Sigmoid colon (tissue), 6 donors: ENCODE measurements at regions not wholly inside any gene's neighbourhood (a gene's known extent, or its start where the extent isn't known, plus 50 kb on each side); places are given as distances from the start of the nearest gene placed in this dataset.
"Not testable (repeated sequence)": the region's sequence is repeated elsewhere in the genome, so short reads cannot be mapped to it uniquely, and the experiment has no call there.

ENCODE experiments used
- DNase-seq: peaks from one replicate; pipeline ENCODE4 v3.0.0-alpha.2; 2019
- H3K27ac ChIP-seq, 4 donors: fragments of 200-600 bp; sonication (generic); one replicate each; pipeline ENCODE4 v1.5.1; 2016 to 2019; ENCODE audit warnings: mild to moderate bottlenecking in 1 of 4
- H3K27me3 ChIP-seq, 3 donors: fragments of 200-600 bp; sonication (generic); one replicate each; pipeline ENCODE4 v1.5.1; 2019; ENCODE audit warnings: mild to moderate bottlenecking in 1 of 3
- H3K36me3 ChIP-seq, 4 donors: fragments of 200-600 bp; sonication (generic); one replicate each; pipeline ENCODE4 v1.5.1; 2016 to 2019
- H3K4me1 ChIP-seq, 4 donors: fragments of 200-600 bp; sonication (generic); one replicate each; pipeline ENCODE4 v1.5.1; 2017 to 2019
- H3K4me3 ChIP-seq, 4 donors: fragments of 200-600 bp; sonication (generic); one replicate each; pipeline ENCODE4 v1.5.1; 2017 to 2019; ENCODE audit warnings: mild to moderate bottlenecking in 2 of 4, moderate library complexity in 1 of 4
- H3K9me3 ChIP-seq, 4 donors: fragments of 200-600 bp in 3 of 4; sonication (generic) in 3 of 4; one replicate each; pipeline versions ENCODE4 v1.5.1 to v1.6.1; 2013 to 2019
- CTCF ChIP-seq, 4 experiments: fragments of 450-650 bp in 3 of 4; fragments of 200-600 bp in 1 of 4; IDR thresholded peaks; one replicate each; pipeline ENCODE4 v1.5.1; 2016 to 2019; ENCODE audit warnings: antibody characterized with exemption in 4 of 4, mild to moderate bottlenecking in 3 of 4, moderate library complexity in 2 of 4
- EP300 ChIP-seq, 4 donors: sonication (generic); formaldehyde crosslinking; IDR thresholded peaks; one replicate each; pipeline ENCODE4 v1.6.1; 2017; ENCODE audit warnings: antibody characterized with exemption in 4 of 4
- POLR2A ChIP-seq, 2 donors: fragments of 450-650 bp; IDR thresholded peaks; one replicate each; pipeline ENCODE4 v1.6.1; 2016; ENCODE audit warnings: antibody characterized with exemption in 2 of 2, mild to moderate bottlenecking in 2 of 2, moderate library complexity in 2 of 2
- POLR2AphosphoS5 ChIP-seq, 4 donors: sonication (generic); formaldehyde crosslinking; IDR thresholded peaks; one replicate each; pipeline ENCODE4 v1.6.1; 2017; ENCODE audit warnings: antibody characterized with exemption in 4 of 4
- WGBS, 2 donors: extraction: QIAGEN DNeasy Blood & Tissue Kit; methylation state at CpG; one replicate each; pipeline ENCODE4 v1.1.7; 2013; 5-methylcytosine and 5-hydroxymethylcytosine counted together
- intact Hi-C: fragments of 100-400 bp; cut with DNase I; formaldehyde crosslinking; loops from one replicate; pipeline ENCODE4 v1.15.1; 2023
- donor health status: healthy with polysubstance abuse.
- donor health status: healthy.

- no peak for DNase-seq
- intact Hi-C loops: no loop called here
- Histone ChIP-seq H3K36me3 (no peaks in the 10 kb centered on the region), H3K27me3 (no peaks in the 10 kb centered on the region), H3K27ac (no peak overlapping the region), H3K9me3 (no peaks in the 10 kb centered on the region), H3K4me1 (no peaks in the 10 kb centered on the region), H3K4me3 (no peak overlapping the region)
- TF ChIP-seq POLR2A (IDR thresholded peaks at IDR 0.05) (no peak), POLR2AphosphoS5 (IDR thresholded peaks at IDR 0.05) (no peak), EP300 (IDR thresholded peaks at IDR 0.05) (no peak), CTCF (IDR thresholded peaks at IDR 0.05) (no peak)
- WGBS, 2 donors: 73 to 85% methylated on average over 4 of the region's 4 CpGs
These were observed 161.6 kb downstream of the GLUL start for GRCh38 chr1:182229921-182230491.

- Histone ChIP-seq H3K4me1 (no peaks in the 10 kb centered on the region), H3K27me3 (no peaks in the 10 kb centered on the region), H3K27ac (no peak overlapping the region), H3K9me3 (no peaks in the 10 kb centered on the region), H3K36me3 (no peaks in the 10 kb centered on the region), H3K4me3 (no peak overlapping the region)
- no peak for DNase-seq
- 90 to 93% methylated on average over 4 of the region's 4 CpGs for WGBS, 2 donors
- no peak for TF ChIP-seq EP300 (IDR thresholded peaks at IDR 0.05)
- no peak for TF ChIP-seq POLR2AphosphoS5 (IDR thresholded peaks at IDR 0.05)
- intact Hi-C loops: no loop called here
These were observed 162.1 kb downstream of the GLUL start for GRCh38 chr1:182229451-182229850.

- Histone ChIP-seq H3K27me3 (no peaks in the 10 kb centered on the region), H3K9me3 (no peaks in the 10 kb centered on the region), H3K4me1 (no peaks in the 10 kb centered on the region), H3K4me3 (no peak overlapping the region), H3K36me3 (no peaks in the 10 kb centered on the region), H3K27ac (no peak overlapping the region)
- intact Hi-C loops: no loop called here
- no peak for DNase-seq
- TF ChIP-seq POLR2AphosphoS5 (IDR thresholded peaks at IDR 0.05): no peak
- no peak for TF ChIP-seq EP300 (IDR thresholded peaks at IDR 0.05)
- no peak for TF ChIP-seq POLR2A (IDR thresholded peaks at IDR 0.05)
- TF ChIP-seq CTCF (IDR thresholded peaks at IDR 0.05): no peak
- WGBS, 2 donors: 28 to 71% methylated on average over 4 of the region's 4 CpGs
These were observed 163.6 kb downstream of the GLUL start for GRCh38 chr1:182227864-182228547.

GRCh38 chr1:182226618-182227017 lies 165.0 kb downstream of the GLUL start:
- no peak for DNase-seq

GRCh38 chr1:182225755-182226154 lies 164.2 kb upstream of the ZNF648 start:
- 83 to 88% methylated on average over 3 of the region's 3 CpGs for WGBS, 2 donors
- H3K4me1 ChIP-seq, H3K4me3 ChIP-seq, H3K27me3 ChIP-seq, H3K36me3 ChIP-seq, intact Hi-C loops, H3K27ac ChIP-seq, H3K9me3 ChIP-seq, DNase-seq: not testable (repeated sequence)

More at GRCh38 chr1:182226618-182227017, 165.0 kb downstream of the GLUL start:
- Histone ChIP-seq H3K27ac (no peak overlapping the region), H3K27me3 (no peaks in the 10 kb centered on the region), H3K4me3 (no peak overlapping the region), H3K4me1 (no peaks in the 10 kb centered on the region), H3K9me3 (no peaks in the 10 kb centered on the region), H3K36me3 (no peaks in the 10 kb centered on the region)
- intact Hi-C loops: no loop called here
- WGBS, 2 donors: 94 to 99% methylated on average over 2 of the region's 2 CpGs
- TF ChIP-seq EP300 (IDR thresholded peaks at IDR 0.05) (no peak), POLR2AphosphoS5 (IDR thresholded peaks at IDR 0.05) (no peak), CTCF (IDR thresholded peaks at IDR 0.05) (no peak), POLR2A (IDR thresholded peaks at IDR 0.05) (no peak)

GRCh38 chr1:182221990-182222389 lies 160.5 kb upstream of the ZNF648 start:
- H3K27ac ChIP-seq, H3K9me3 ChIP-seq, H3K4me1 ChIP-seq, intact Hi-C loops, H3K27me3 ChIP-seq, DNase-seq, H3K36me3 ChIP-seq, H3K4me3 ChIP-seq: not testable (repeated sequence)
- 84 to 86% methylated on average over 2 of the region's 2 CpGs for WGBS, 2 donors

- H3K9me3 ChIP-seq, H3K27me3 ChIP-seq, intact Hi-C loops, DNase-seq, H3K36me3 ChIP-seq, H3K4me1 ChIP-seq, H3K4me3 ChIP-seq, H3K27ac ChIP-seq: not testable (repeated sequence)
- 96% methylated on average over 1 of the region's 1 CpG for WGBS, 2 donors
These were observed 159.9 kb upstream of the ZNF648 start for GRCh38 chr1:182221367-182221766.
